Astrocyte (in vitro differentiated cells and primary cell): ENCODE measurements at regions not wholly inside any gene's neighbourhood (a gene's known extent, or its start where the extent isn't known, plus 50 kb on each side); places are given as distances from the start of the nearest gene placed in this dataset.

ENCODE experiments used
- DNase-seq: peaks from one replicate; pipeline ENCODE4 v3.0.0-alpha.2; 2010; ENCODE audit warnings: low read depth
- FAIRE-seq: peaks from 2 replicates; lab custom pipeline; 2011; peaks lifted over from hg19 to GRCh38; lab: Jason Lieb, UNC
- H2AFZ ChIP-seq: 2 replicates; pipeline ENCODE4 v1.6.0; 2012; ENCODE audit warnings: low read depth, low read length, inconsistent platforms
- H3K27ac ChIP-seq: 2 replicates; pipeline ENCODE4 v1.5.1; 2011; ENCODE audit warnings: low read depth, low read length, inconsistent platforms
- H3K27me3 ChIP-seq: 2 replicates; pipeline ENCODE4 v1.6.0; 2011; ENCODE audit warnings: low read length, inconsistent platforms; ENCODE audit not compliant: insufficient read depth
- H3K36me3 ChIP-seq: 2 replicates; pipeline ENCODE4 v1.5.1; 2011; ENCODE audit warnings: low read length, inconsistent platforms; ENCODE audit not compliant: insufficient read depth
- H3K4me1 ChIP-seq: 2 replicates; pipeline ENCODE4 v1.5.1; 2011; ENCODE audit warnings: low read length, inconsistent platforms; ENCODE audit not compliant: insufficient read depth
- H3K4me2 ChIP-seq: 2 replicates; pipeline ENCODE4 v1.6.0; 2012; ENCODE audit warnings: low read length, inconsistent platforms
- H3K4me3 ChIP-seq: 2 replicates; pipeline ENCODE4 v1.5.1; 2011; ENCODE audit warnings: low read depth, mild to moderate bottlenecking, low read length, inconsistent platforms; ENCODE audit not compliant: insufficient read depth
- H3K79me2 ChIP-seq: 2 replicates; pipeline ENCODE4 v1.6.0; 2012; ENCODE audit warnings: mild to moderate bottlenecking, low read length, inconsistent platforms; ENCODE audit not compliant: insufficient read depth
- H3K9ac ChIP-seq: 2 replicates; pipeline ENCODE4 v1.6.0; 2012; ENCODE audit warnings: mild to moderate bottlenecking, low read length, inconsistent platforms
- H3K9me3 ChIP-seq: 2 replicates; pipeline ENCODE4 v1.5.1; 2012; ENCODE audit warnings: low read depth, mild to moderate bottlenecking, low read length, inconsistent platforms; ENCODE audit not compliant: insufficient read depth
- H4K20me1 ChIP-seq: 2 replicates; pipeline ENCODE4 v1.6.0; 2012; ENCODE audit warnings: low read length, inconsistent platforms; ENCODE audit not compliant: insufficient read depth
- H3K27ac Mint-ChIP-seq: one replicate; pipeline ENCODE4 v1.8.0; 2021; ENCODE audit warnings: mild to moderate bottlenecking, mixed read lengths; ENCODE audit not compliant: unreplicated experiment
- H3K27me3 Mint-ChIP-seq: one replicate; pipeline ENCODE4 v1.8.0; 2021; ENCODE audit warnings: low read depth, mixed read lengths; ENCODE audit not compliant: unreplicated experiment
- H3K36me3 Mint-ChIP-seq: one replicate; pipeline ENCODE4 v1.8.0; 2021; ENCODE audit warnings: low read depth, mixed read lengths; ENCODE audit not compliant: unreplicated experiment
- H3K4me1 Mint-ChIP-seq: one replicate; pipeline ENCODE4 v1.8.0; 2021; ENCODE audit warnings: low read depth, mixed read lengths; ENCODE audit not compliant: unreplicated experiment
- H3K4me3 Mint-ChIP-seq: one replicate; pipeline ENCODE4 v1.8.0; 2021; ENCODE audit warnings: mild to moderate bottlenecking, moderate library complexity, mixed read lengths; ENCODE audit not compliant: unreplicated experiment
- H3K9me3 Mint-ChIP-seq: one replicate; pipeline ENCODE4 v1.8.0; 2021; ENCODE audit warnings: mild to moderate bottlenecking, mixed read lengths; ENCODE audit not compliant: unreplicated experiment
- CTCF ChIP-seq: IDR thresholded peaks from 2 replicates; pipeline ENCODE4 v1.5.1; 2011; ENCODE audit warnings: low read depth, mild to moderate bottlenecking, inconsistent platforms, low read length, moderate library complexity; ENCODE audit not compliant: insufficient read depth
- EZH2 ChIP-seq: IDR thresholded peaks from 2 replicates; pipeline ENCODE4 v1.6.1; 2012; ENCODE audit warnings: mild to moderate bottlenecking, low read length, inconsistent platforms; ENCODE audit not compliant: insufficient read depth

GRCh38 chr16:8458481-8459046 lies 131.7 kb downstream of the TMEM114 start:
- no peak overlapping the region for H3K4me2 ChIP-seq
- peaks cover 21% of the 10 kb centered on the region for H3K27me3 Mint-ChIP-seq
- TF ChIP-seq EZH2: no peak
- no peak for TF ChIP-seq CTCF
- H3K9ac ChIP-seq: no peak overlapping the region
- no peak for DNase-seq
- no peaks in the 10 kb centered on the region for H3K4me1 ChIP-seq
- no peak overlapping the region for H3K4me3 Mint-ChIP-seq
- H3K27ac Mint-ChIP-seq: no peak overlapping the region
- H3K9me3 ChIP-seq: no peaks in the 10 kb centered on the region
- H3K9me3 Mint-ChIP-seq: no peaks in the 10 kb centered on the region
- no peaks in the 10 kb centered on the region for H3K4me1 Mint-ChIP-seq
- H3K79me2 ChIP-seq: no peaks in the 10 kb centered on the region
- no peak overlapping the region for H2AFZ ChIP-seq
- H3K4me3 ChIP-seq: no peak overlapping the region
- H3K27me3 ChIP-seq: no peaks in the 10 kb centered on the region
- H4K20me1 ChIP-seq: no peaks in the 10 kb centered on the region
- H3K36me3 Mint-ChIP-seq: no peaks in the 10 kb centered on the region
- no peak overlapping the region for H3K27ac ChIP-seq
- H3K36me3 ChIP-seq: no peaks in the 10 kb centered on the region
- no peak for FAIRE-seq

- Histone ChIP-seq H3K27me3 (no peaks in the 10 kb centered on the region), H3K9me3 (no peaks in the 10 kb centered on the region), H4K20me1 (no peaks in the 10 kb centered on the region), H3K36me3 (no peaks in the 10 kb centered on the region), H2AFZ (no peak overlapping the region), H3K9ac (no peak overlapping the region), H3K4me2 (no peak overlapping the region), H3K4me1 (no peaks in the 10 kb centered on the region), H3K27ac (no peak overlapping the region), H3K4me3 (no peak overlapping the region), H3K79me2 (no peaks in the 10 kb centered on the region)
- Mint-ChIP-seq H3K4me1 (no peaks in the 10 kb centered on the region), H3K4me3 (no peak overlapping the region), H3K9me3 (no peaks in the 10 kb centered on the region), H3K27me3 (peaks cover 12% of the 10 kb centered on the region), H3K27ac (no peak overlapping the region), H3K36me3 (no peaks in the 10 kb centered on the region)
- DNase-seq (no peak), FAIRE-seq (no peak)
- TF ChIP-seq EZH2 (no peak), CTCF (no peak)
Observed at GRCh38 chr16:8453359-8453758, 137.0 kb downstream of the TMEM114 start.

DNA sequence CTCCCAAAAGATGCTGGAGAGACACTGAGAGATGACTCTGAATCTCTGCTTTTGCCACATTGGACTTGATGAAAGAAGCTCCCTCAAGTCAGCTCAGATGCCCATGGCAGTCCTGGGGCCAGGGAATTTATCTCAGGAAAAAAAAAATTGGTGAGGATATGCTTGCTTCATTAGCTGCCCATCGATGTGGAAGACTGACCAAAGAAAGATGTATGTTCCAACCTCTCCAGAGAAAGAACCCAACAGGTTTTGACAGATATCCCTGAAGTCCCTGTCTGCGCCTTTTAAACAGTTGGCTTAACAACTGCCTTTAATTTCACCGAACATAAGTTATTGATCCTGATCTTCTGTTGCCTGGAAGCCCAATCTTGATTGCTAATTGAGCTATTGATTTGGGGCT lies 137.4 kb downstream of the TMEM114 start:
- FAIRE-seq: no peak
- Histone ChIP-seq H3K9ac (no peak overlapping the region), H3K27me3 (no peaks in the 10 kb centered on the region), H3K36me3 (no peaks in the 10 kb centered on the region), H3K9me3 (no peaks in the 10 kb centered on the region), H4K20me1 (no peaks in the 10 kb centered on the region), H3K4me2 (no peak overlapping the region), H3K79me2 (no peaks in the 10 kb centered on the region), H3K4me1 (no peaks in the 10 kb centered on the region), H3K4me3 (no peak overlapping the region), H3K27ac (no peak overlapping the region), H2AFZ (no peak overlapping the region)
- Mint-ChIP-seq H3K27ac (no peak overlapping the region), H3K36me3 (no peaks in the 10 kb centered on the region), H3K4me3 (no peak overlapping the region), H3K27me3 (peaks cover 12% of the 10 kb centered on the region), H3K9me3 (no peaks in the 10 kb centered on the region), H3K4me1 (no peaks in the 10 kb centered on the region)
- no peak for DNase-seq
- TF ChIP-seq CTCF (no peak), EZH2 (no peak)
